GM10266 (cell line): ENCODE measurements at regions not wholly inside any gene's neighbourhood (a gene's known extent, or its start where the extent isn't known, plus 50 kb on each side); places are given as distances from the start of the nearest gene placed in this dataset.

Experiments
- DNase-seq: peaks from one replicate; pipeline ENCODE4 v3.0.0; 2012; ENCODE audit errors: extremely low spot score
- TF ChIP-seq, protein P1 (sequence below): IDR thresholded peaks from 2 replicates; pipeline ENCODE4 v1.5.1; 2012; ENCODE audit warnings: mild to moderate bottlenecking, low read depth; ENCODE audit not compliant: control insufficient read depth, insufficient read depth; ENCODE audit errors: missing control alignments

DNA sequence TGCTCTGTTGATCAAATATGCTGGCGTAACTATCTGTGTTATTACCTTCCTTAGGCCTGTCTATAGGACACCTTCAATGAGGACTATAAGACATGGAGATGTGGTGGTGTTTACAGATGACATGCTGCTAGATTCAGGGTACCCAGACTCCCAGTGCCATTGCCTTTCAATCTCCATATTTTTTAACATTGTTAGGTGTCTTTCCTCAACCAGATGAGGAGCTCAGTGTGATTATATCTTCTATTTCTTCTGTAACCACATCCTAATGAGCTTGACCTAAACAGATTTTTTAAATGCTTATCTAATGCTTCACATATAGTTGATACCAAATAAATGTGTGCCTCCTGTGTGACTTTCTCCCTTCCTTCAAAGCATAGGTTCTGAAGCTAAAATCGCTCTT is 730.1 kb upstream of the NR2F2 start:
- TF ChIP-seq, protein P1, sequence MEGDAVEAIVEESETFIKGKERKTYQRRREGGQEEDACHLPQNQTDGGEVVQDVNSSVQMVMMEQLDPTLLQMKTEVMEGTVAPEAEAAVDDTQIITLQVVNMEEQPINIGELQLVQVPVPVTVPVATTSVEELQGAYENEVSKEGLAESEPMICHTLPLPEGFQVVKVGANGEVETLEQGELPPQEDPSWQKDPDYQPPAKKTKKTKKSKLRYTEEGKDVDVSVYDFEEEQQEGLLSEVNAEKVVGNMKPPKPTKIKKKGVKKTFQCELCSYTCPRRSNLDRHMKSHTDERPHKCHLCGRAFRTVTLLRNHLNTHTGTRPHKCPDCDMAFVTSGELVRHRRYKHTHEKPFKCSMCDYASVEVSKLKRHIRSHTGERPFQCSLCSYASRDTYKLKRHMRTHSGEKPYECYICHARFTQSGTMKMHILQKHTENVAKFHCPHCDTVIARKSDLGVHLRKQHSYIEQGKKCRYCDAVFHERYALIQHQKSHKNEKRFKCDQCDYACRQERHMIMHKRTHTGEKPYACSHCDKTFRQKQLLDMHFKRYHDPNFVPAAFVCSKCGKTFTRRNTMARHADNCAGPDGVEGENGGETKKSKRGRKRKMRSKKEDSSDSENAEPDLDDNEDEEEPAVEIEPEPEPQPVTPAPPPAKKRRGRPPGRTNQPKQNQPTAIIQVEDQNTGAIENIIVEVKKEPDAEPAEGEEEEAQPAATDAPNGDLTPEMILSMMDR = no peak

DNA sequence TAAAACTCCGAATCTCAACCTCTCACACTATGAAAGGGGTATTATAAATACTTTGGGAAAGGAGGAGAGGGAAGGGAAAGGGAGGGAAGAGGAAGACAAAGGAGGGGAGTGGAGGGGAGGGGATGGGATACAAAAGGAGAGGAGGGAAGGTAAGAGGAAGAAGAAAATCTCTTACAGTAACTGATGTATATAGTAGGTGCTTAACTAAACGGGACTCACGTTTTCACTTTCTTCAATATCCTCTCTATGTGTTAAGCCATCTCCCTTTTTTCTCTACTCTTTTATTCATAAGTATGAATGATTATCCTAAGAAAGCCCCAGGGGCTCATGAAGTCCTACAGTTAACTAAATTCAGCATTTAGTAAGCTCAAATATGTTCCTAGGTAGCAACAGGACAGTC is 729.6 kb upstream of the NR2F2 start:
- TF ChIP-seq, protein P1 = no peak
- DNase-seq = no peak

More for the DNA sequence above, 730.1 kb upstream of the NR2F2 start:
- DNase-seq = no peak

DNA sequence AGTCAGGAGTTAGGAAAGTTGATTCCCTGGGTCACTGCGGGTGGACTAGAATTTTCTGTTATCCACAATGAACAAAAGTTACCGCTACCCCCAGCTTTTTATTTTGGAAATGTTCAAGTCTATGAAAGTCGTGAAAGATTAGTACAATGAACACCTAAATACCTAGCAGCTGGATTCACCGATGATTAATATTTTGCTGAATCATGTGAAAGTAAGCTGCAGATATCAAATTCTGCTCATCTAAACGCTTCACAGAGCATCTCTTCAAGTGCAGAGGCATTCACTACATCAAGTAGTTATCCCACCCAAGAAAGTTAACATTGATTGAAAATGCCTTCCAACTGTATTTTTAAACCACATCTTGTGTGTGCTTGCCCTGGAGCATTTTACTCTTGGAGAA is 729.0 kb upstream of the NR2F2 start:
- TF ChIP-seq, protein P1 = no peak
- DNase-seq = no peak

DNA sequence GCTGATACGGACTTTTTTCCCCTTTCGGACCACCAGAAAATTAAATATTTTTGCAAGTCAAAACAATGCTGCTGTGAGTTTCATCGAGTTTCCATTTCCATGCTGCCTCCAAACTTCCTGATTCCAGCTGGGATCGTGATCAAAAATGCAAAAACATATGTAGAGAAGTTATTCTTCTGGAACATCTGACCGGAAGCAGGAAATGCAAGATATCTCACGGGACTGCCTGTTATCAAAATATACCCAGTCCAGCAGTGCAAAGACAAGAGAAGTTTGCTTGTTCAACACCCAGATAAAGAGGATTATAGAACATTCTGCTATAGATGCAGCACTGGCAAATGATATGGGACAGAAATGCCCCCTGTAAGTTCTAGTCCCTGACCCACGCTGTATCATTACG is 726.7 kb upstream of the NR2F2 start:
- TF ChIP-seq, protein P1 = no peak
- no peak for DNase-seq

DNA sequence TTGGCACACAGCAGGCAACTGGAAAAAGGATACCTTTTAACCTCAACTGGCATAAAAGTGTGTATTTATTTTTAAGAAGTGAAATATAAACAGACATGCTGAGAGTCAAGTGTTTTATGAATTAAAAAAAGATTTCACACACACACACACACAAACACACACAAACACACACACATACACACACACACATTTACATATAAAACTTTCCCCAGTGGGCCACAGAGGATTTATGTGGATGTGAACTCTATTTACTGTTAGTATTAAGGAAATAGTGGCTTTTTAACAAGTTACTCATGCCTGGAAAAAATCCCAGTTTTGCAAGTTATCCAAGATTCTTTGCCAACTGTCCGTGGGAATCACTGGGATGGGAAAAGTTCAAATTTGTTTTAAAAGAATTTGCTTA is 725.9 kb upstream of the NR2F2 start:
- no peak for DNase-seq
- TF ChIP-seq, protein P1 = no peak

DNA sequence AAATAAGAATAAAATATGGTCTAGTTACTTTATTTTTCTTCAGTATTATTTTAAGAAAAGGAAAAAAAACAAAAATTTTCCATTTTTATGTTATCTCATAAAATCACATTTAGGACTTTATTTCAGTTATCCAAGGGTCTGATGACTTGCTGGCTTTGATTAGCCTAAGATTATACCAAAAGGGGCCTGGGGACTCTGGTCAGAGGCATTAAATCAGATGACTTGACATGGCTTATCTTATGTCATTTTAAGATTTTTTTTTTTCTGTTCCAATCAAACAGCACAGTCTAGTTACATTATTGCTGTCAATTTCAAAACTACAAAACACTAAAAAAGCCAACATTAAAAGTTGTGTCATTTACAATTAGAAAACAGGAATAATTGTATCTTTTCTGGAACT is 725.4 kb upstream of the NR2F2 start:
- TF ChIP-seq, protein P1 = no peak
- DNase-seq = no peak

DNA sequence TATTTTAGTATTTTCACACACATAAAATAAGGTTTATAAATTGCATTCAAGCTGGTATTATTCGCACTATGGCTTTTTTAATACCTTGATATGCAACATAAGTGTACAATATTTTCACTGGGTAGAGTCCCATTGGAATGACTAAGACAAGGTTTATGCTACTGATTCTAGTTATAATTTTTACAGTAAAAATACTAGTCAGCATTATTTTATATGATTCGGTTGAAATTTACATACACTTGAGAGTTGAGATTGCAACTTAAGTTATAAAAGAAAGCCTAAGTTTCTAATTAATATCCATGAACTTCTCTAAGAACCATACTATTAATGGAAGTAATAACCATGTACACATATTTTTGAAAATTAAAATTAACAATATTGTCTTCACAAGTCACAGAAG is 723.9 kb upstream of the NR2F2 start:
- DNase-seq = no peak

More for the DNA sequence above, 723.9 kb upstream of the NR2F2 start:
- TF ChIP-seq, protein P1 = no peak
